HL-60 (cell line): ENCODE measurements at regions not wholly inside any gene's neighbourhood (a gene's known extent, or its start where the extent isn't known, plus 50 kb on each side); places are given as distances from the start of the nearest gene placed in this dataset.

ENCODE experiments used
- CTCF ChIP-seq: IDR thresholded peaks from one replicate; pipeline ENCODE4 v1.5.1; 2011; ENCODE audit warnings: low read length, control low read depth, inconsistent platforms; ENCODE audit not compliant: insufficient read depth
- GABPA ChIP-seq: IDR thresholded peaks from 2 replicates; pipeline ENCODE4 v1.6.1; 2012; ENCODE audit warnings: low read depth
- SPI1 ChIP-seq: IDR thresholded peaks from 2 replicates; pipeline ENCODE4 v1.6.1; 2012; ENCODE audit warnings: low read depth, mild to moderate bottlenecking, borderline replicate concordance

DNA sequence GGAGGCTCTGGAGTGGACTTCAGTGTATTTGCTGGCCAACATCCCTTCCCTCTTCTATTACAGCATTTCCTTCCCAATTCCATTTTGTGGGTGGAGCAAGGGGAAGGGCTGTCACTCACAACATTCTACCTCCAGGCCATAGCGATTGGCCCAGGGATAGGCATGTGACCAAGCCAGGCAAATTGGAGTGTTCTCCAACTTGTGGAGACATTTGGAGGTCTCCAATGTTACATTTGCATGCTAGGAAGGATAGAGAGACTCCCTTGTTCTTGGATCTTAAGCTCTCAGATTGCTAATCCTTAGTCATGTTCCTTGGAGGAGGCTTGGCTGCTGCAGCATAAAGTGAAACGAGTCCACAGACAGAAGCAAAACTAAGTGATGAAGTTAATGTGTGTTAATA lies 95.6 kb upstream of the KIF5B start:
- TF ChIP-seq SPI1: no peak
- TF ChIP-seq GABPA: no peak
- no peak for TF ChIP-seq CTCF
